ENCODE measurements at regions not wholly inside any gene's neighbourhood (a gene's known extent, or its start where the extent isn't known, plus 50 kb on each side); places are given as distances from the start of the nearest gene placed in this dataset.
"Not testable (repeated sequence)": the region's sequence is repeated elsewhere in the genome, so short reads cannot be mapped to it uniquely, and the experiment has no call there.

DNA sequence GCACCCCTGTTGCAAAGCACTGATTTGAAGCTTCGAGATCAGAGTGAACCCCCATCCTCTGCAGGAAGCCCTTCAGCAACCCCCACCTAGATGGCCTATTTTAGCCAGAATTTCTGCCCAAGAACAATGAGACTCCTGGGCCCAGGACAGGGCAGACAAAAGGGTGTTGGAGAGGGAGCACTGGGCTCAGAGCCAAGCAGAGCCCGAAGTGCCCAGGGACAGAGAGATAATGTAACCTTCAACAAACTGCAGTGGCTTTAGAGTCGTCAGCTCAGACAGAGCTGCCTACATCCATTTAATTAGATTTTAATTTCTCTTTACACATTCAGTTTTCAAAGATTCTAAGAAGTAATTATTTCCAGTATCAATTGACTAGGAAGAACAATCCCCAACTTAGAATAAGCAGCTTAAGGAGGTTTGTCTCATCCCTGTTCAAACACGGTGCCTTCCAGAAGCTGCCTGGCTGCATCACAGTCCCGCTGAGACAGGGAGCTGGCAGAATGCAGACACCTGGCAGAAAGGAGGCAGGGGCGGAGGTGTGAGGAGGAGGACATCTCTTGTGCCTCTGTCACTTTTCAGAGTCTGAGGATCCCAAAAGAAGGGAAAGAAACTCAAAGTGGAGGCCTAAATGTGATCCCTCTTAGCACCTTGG, 504.9 kb upstream of the CCDC196 start:
- no peak overlapping the region for H3K9ac ChIP-seq (ENCODE audit: low read length)
- H3K79me2 ChIP-seq (ENCODE audit: low read length), result no peaks in the 10 kb centered on the region
- H3K4me2 ChIP-seq (ENCODE audit: low read length), result no peak overlapping the region
- no peaks in the 10 kb centered on the region for H4K20me1 ChIP-seq (ENCODE audit: insufficient read depth, low read length)
- no peak overlapping the region for H3K4me3 ChIP-seq (ENCODE audit: low read length)
- H3K27ac ChIP-seq (ENCODE audit: low read length), result no peak overlapping the region
- H3K4me1 ChIP-seq (ENCODE audit: low read length), result no peaks in the 10 kb centered on the region
- no peaks in the 10 kb centered on the region for H3K36me3 ChIP-seq (replicated peaks; ENCODE audit: low read depth, low read length)
- no peaks in the 10 kb centered on the region for H3K9me3 ChIP-seq (ENCODE audit: insufficient read depth, low read length)
- peaks cover 3% of the 10 kb centered on the region; the same call in 1 of the 2 replicates for H3K27me3 ChIP-seq (ENCODE audit: low read depth, low read length)
- no peak for TF ChIP-seq EZH2phosphoT487 (IDR thresholded peaks at IDR 0.05; ENCODE audit: low read depth)
- TF ChIP-seq, protein P1, sequence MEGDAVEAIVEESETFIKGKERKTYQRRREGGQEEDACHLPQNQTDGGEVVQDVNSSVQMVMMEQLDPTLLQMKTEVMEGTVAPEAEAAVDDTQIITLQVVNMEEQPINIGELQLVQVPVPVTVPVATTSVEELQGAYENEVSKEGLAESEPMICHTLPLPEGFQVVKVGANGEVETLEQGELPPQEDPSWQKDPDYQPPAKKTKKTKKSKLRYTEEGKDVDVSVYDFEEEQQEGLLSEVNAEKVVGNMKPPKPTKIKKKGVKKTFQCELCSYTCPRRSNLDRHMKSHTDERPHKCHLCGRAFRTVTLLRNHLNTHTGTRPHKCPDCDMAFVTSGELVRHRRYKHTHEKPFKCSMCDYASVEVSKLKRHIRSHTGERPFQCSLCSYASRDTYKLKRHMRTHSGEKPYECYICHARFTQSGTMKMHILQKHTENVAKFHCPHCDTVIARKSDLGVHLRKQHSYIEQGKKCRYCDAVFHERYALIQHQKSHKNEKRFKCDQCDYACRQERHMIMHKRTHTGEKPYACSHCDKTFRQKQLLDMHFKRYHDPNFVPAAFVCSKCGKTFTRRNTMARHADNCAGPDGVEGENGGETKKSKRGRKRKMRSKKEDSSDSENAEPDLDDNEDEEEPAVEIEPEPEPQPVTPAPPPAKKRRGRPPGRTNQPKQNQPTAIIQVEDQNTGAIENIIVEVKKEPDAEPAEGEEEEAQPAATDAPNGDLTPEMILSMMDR (IDR thresholded peaks at IDR 0.05; ENCODE audit: low read depth, low read length), result no peak
- no peak overlapping the region for H2AFZ ChIP-seq (ENCODE audit: low read depth, low read length)

DNA sequence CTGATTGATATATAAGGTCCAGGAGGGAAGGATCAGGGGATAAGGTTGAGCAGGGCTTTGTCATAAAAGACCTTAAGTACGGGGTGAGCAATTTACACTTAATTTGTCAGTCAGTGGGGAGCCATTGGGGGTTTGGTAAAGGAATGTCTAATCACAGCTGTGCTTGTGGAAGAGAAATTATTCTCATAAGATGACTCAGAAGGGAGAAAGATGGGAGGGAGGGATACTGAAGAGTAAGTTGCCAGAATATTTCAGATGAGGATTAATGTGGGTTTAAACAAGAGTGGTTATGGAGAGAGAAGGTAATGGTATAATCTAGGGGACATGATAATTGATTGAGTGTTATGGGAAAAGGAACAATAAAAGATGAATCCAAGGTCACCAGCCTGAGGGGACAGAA, 500.1 kb upstream of the CCDC196 start:
- no peak overlapping the region for H3K9ac ChIP-seq (ENCODE audit: low read length)
- H3K9me3 ChIP-seq (ENCODE audit: insufficient read depth, low read length), result no peaks in the 10 kb centered on the region
- no peak overlapping the region for H2AFZ ChIP-seq (ENCODE audit: low read depth, low read length)
- H3K27ac ChIP-seq (ENCODE audit: low read length), result no peak overlapping the region
- H3K4me1 ChIP-seq (ENCODE audit: low read length), result no peaks in the 10 kb centered on the region
- no peaks in the 10 kb centered on the region for H4K20me1 ChIP-seq (ENCODE audit: insufficient read depth, low read length)
- H3K36me3 ChIP-seq (replicated peaks; ENCODE audit: low read depth, low read length), result no peaks in the 10 kb centered on the region
- H3K4me3 ChIP-seq (ENCODE audit: low read length), result no peak overlapping the region
- H3K27me3 ChIP-seq (ENCODE audit: low read depth, low read length), result peaks cover 3% of the 10 kb centered on the region; the same call in 1 of the 2 replicates
- H3K4me2 ChIP-seq (ENCODE audit: low read length), result no peak overlapping the region
- H3K79me2 ChIP-seq (ENCODE audit: low read length), result no peaks in the 10 kb centered on the region
- TF ChIP-seq, protein P1 (IDR thresholded peaks at IDR 0.05; ENCODE audit: low read depth, low read length), result no peak
- TF ChIP-seq EZH2phosphoT487 (IDR thresholded peaks at IDR 0.05; ENCODE audit: low read depth), result no peak

DNA sequence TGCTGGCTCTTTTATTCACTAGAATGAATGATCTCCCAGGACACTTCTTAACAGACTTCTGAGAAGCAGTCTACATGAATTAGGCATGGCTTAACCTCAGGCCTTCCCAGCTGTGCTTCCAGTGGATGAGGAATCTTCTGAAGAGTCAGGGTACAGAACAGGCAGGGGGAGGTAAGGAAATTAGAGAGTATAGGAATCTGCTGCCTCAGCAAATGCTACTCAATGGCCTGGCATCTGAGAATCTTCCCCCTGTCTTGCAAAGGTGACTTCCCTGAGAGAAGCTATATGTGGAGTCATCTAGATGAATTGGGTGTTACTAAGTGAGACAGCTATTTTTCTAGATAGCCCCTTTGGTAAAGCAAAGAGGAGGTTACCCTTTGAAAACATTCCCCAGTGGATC, 496.2 kb upstream of the CCDC196 start:
- H3K4me3 ChIP-seq (ENCODE audit: low read length), result no peak overlapping the region
- no peaks in the 10 kb centered on the region for H3K36me3 ChIP-seq (replicated peaks; ENCODE audit: low read depth, low read length)
- no peak overlapping the region for H3K27ac ChIP-seq (ENCODE audit: low read length)
- H3K4me1 ChIP-seq (ENCODE audit: low read length), result no peaks in the 10 kb centered on the region
- peaks cover 3% of the 10 kb centered on the region; the same call in 1 of the 2 replicates for H3K27me3 ChIP-seq (ENCODE audit: low read depth, low read length)
- H3K9me3 ChIP-seq (ENCODE audit: insufficient read depth, low read length), result no peaks in the 10 kb centered on the region
- H4K20me1 ChIP-seq (ENCODE audit: insufficient read depth, low read length), result no peaks in the 10 kb centered on the region
- no peak overlapping the region for H3K4me2 ChIP-seq (ENCODE audit: low read length)
- TF ChIP-seq EZH2phosphoT487 (IDR thresholded peaks at IDR 0.05; ENCODE audit: low read depth), result no peak
- TF ChIP-seq, protein P1 (IDR thresholded peaks at IDR 0.05; ENCODE audit: low read depth, low read length), result no peak
- no peaks in the 10 kb centered on the region for H3K79me2 ChIP-seq (ENCODE audit: low read length)
- H3K9ac ChIP-seq (ENCODE audit: low read length), result no peak overlapping the region
- H2AFZ ChIP-seq (ENCODE audit: low read depth, low read length), result no peak overlapping the region

DNA sequence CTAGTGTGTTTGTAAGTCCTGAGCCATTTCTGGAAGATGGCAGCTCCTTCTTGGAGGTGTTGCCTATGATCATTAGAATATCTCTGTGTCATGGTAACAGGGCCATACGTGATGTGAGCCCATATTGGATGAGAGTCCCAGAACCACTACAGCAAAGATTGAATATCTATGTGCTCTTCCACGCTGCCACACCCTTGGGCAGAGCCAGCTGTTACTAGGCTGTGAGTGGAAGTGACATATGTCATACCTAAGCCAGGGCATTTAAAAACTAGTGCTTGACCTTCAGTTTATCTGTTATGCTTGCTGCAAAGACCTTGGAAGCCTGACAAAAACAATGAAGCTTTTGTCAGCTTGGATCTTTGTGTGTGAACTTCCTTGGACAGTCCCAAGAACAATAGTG, 495.1 kb upstream of the CCDC196 start:
- H4K20me1 ChIP-seq (ENCODE audit: insufficient read depth, low read length), result no peaks in the 10 kb centered on the region
- TF ChIP-seq, protein P1 (IDR thresholded peaks at IDR 0.05; ENCODE audit: low read depth, low read length), result no peak
- no peak for TF ChIP-seq EZH2phosphoT487 (IDR thresholded peaks at IDR 0.05; ENCODE audit: low read depth)
- no peak overlapping the region for H3K4me2 ChIP-seq (ENCODE audit: low read length)
- H3K36me3 ChIP-seq (replicated peaks; ENCODE audit: low read depth, low read length), result no peaks in the 10 kb centered on the region
- H2AFZ ChIP-seq (ENCODE audit: low read depth, low read length), result no peak overlapping the region
- H3K27me3 ChIP-seq (ENCODE audit: low read depth, low read length), result no peaks in the 10 kb centered on the region; the same call in 1 of the 2 replicates
- H3K79me2 ChIP-seq (ENCODE audit: low read length), result no peaks in the 10 kb centered on the region
- H3K4me1 ChIP-seq (ENCODE audit: low read length), result no peaks in the 10 kb centered on the region
- H3K9me3 ChIP-seq (ENCODE audit: insufficient read depth, low read length), result no peaks in the 10 kb centered on the region
- H3K4me3 ChIP-seq (ENCODE audit: low read length), result no peak overlapping the region
- H3K27ac ChIP-seq (ENCODE audit: low read length), result no peak overlapping the region
- H3K9ac ChIP-seq (ENCODE audit: low read length), result no peak overlapping the region

DNA sequence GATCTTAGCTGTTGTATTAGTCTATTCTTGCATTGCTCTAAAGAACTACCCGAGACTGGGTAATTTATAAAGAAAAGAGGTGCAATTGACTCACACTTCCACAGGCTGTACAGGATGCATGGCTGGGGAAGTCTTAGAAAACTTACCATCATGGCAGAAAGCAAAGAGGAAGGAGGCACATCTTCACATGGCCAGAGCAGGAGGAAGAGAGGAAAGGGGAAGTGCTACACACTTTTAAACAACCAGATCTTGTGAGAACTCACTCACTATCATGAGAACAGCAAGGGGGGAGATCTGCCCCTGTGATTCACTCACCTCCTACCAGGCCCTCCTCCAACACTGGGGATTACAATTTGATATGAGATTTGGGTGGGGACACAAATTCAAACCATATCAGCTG, 494.2 kb upstream of the CCDC196 start:
- H3K36me3 ChIP-seq (replicated peaks; ENCODE audit: low read depth, low read length); H3K27me3 ChIP-seq (ENCODE audit: low read depth, low read length); H3K4me3 ChIP-seq (ENCODE audit: low read length); H4K20me1 ChIP-seq (ENCODE audit: insufficient read depth, low read length); H3K4me2 ChIP-seq (ENCODE audit: low read length); H3K9me3 ChIP-seq (ENCODE audit: insufficient read depth, low read length); H3K27ac ChIP-seq (ENCODE audit: low read length); H3K79me2 ChIP-seq (ENCODE audit: low read length); H2AFZ ChIP-seq (ENCODE audit: low read depth, low read length); H3K4me1 ChIP-seq (ENCODE audit: low read length); H3K9ac ChIP-seq (ENCODE audit: low read length): not testable (repeated sequence)
